A549 (cell line): ENCODE measurements at regions not wholly inside any gene's neighbourhood (a gene's known extent, or its start where the extent isn't known, plus 50 kb on each side); places are given as distances from the start of the nearest gene placed in this dataset.

ENCODE experiments used
- BHLHE40 ChIP-seq: IDR thresholded peaks from 2 replicates; pipeline ENCODE4 v1.6.1; 2012; ENCODE audit warnings: low read depth, low read length, inconsistent platforms
- CBX2 ChIP-seq: fragments of 200-600 bp; sonication (generic); IDR thresholded peaks from 2 replicates; pipeline ENCODE4 v1.6.1; 2016; ENCODE audit warnings: low read depth, mild to moderate bottlenecking, borderline replicate concordance
- CTCF ChIP-seq: fragments of >200 bp; sonication (Bioruptor Twin); formaldehyde crosslinking; IDR thresholded peaks from 3 replicates; pipeline ENCODE4 v1.5.1; 2016
- ELK1 ChIP-seq: fragments of 150-350 bp; IDR thresholded peaks from 2 replicates; pipeline ENCODE4 v1.6.1; 2014; ENCODE audit warnings: low read depth, mild to moderate bottlenecking, low read length
- EP300 ChIP-seq, 2 experiments: fragments of >200 bp; sonication (Bioruptor Twin); formaldehyde crosslinking; IDR thresholded peaks; 2 replicates in 1 of 2; 3 replicates in 1 of 2; pipeline ENCODE4 v1.6.1; 2016 to 2017
- ESRRA ChIP-seq: fragments of 150-350 bp; IDR thresholded peaks from 2 replicates; pipeline ENCODE4 v1.6.1; 2014; ENCODE audit warnings: mild to moderate bottlenecking, low read length, borderline replicate concordance
- HMGXB4 ChIP-seq: fragments of 250-450 bp; sonication (Bioruptor Pico); IDR thresholded peaks from 2 replicates; pipeline ENCODE4 v1.5.0; 2021; ENCODE audit warnings: mild to moderate bottlenecking, moderate library complexity, borderline replicate concordance
- MAX ChIP-seq: IDR thresholded peaks from 2 replicates; pipeline ENCODE4 v1.6.1; 2012
- MAZ ChIP-seq: fragments of 150-350 bp; IDR thresholded peaks from 2 replicates; pipeline ENCODE4 v1.6.1; 2014; ENCODE audit warnings: antibody characterized with exemption, low read depth, low read length, borderline replicate concordance
- MYC ChIP-seq: IDR thresholded peaks from 2 replicates; pipeline ENCODE4 v1.6.1; 2012; ENCODE audit warnings: mild to moderate bottlenecking, inconsistent platforms, low read length, improper control_type of control experiment, borderline replicate concordance
- POLR2A ChIP-seq: IDR thresholded peaks from 2 replicates; pipeline ENCODE4 v1.6.1; 2012; ENCODE audit warnings: mild to moderate bottlenecking, low read length
- POLR2AphosphoS2 ChIP-seq: conservative IDR thresholded peaks from 2 replicates; pipeline ENCODE4 v1.6.1; 2012; ENCODE audit warnings: low read length, improper control_type of control experiment, inconsistent platforms
- RFX5 ChIP-seq: fragments of 450-650 bp; IDR thresholded peaks from 2 replicates; pipeline ENCODE4 v1.7.1; 2014; ENCODE audit warnings: antibody characterized with exemption, mild to moderate bottlenecking, moderate library complexity
- ZFP36 ChIP-seq: fragments of 450-650 bp; IDR thresholded peaks from 2 replicates; pipeline ENCODE4 v1.6.1; 2014; ENCODE audit warnings: borderline replicate concordance; ENCODE audit not compliant: partially characterized antibody

DNA sequence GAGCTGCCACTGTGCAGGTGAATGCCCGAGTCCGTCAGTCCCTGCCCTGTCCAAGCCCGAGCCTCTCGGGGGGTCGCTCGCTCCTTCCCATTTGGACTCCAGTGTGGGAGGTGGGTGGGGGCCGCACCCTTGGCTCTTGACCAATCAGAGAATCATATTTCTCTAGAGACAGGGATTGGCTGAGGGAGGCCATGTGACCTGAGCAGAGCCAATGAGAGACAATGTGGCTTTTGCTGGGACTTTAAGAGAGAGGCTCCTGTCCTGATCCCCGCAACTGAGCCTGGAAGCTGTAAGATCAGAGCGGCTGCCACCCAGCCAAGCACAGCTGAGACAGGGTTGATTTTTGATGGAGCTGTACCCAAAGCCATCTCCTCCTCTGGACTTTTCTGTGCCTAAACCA lies 199.3 kb downstream of the TFAP2C start:
- TF ChIP-seq ESRRA (no peak), CTCF (no peak), EP300 (IDR thresholded peaks at IDR 0.05) (no peak), POLR2A (no peak), RFX5 (no peak), MYC (no peak), HMGXB4 (CRISPR knock-in tag) (no peak), ELK1 (no peak), BHLHE40 (no peak), MAZ (no peak), ZFP36 (no peak), MAX (no peak), POLR2AphosphoS2 (no peak), CBX2 (no peak)
